Urothelium cell line (cell line): ENCODE measurements at regions not wholly inside any gene's neighbourhood (a gene's known extent, or its start where the extent isn't known, plus 50 kb on each side); places are given as distances from the start of the nearest gene placed in this dataset.

ENCODE experiments used
- DNase-seq: peaks from one replicate; pipeline ENCODE4 v3.0.0; 2011; ENCODE audit warnings: low spot score, mixed read lengths
- FAIRE-seq: peaks from 2 replicates; lab custom pipeline; 2011; peaks lifted over from hg19 to GRCh38; lab: Jason Lieb, UNC

GRCh38 chr2:18208956-18209355 lies 330.5 kb downstream of the KCNS3 start:
- no peak for FAIRE-seq
- no peak for DNase-seq

GRCh38 chr2:18200771-18201170 lies 322.3 kb downstream of the KCNS3 start:
- DNase-seq, result no peak
- FAIRE-seq, result no peak

GRCh38 chr2:18198677-18199076 lies 320.2 kb downstream of the KCNS3 start:
- DNase-seq, result no peak
- FAIRE-seq, result no peak

GRCh38 chr2:18194161-18194560 lies 315.7 kb downstream of the KCNS3 start:
- DNase-seq (no peak), FAIRE-seq (no peak)

GRCh38 chr2:18186816-18187613 lies 308.5 kb downstream of the KCNS3 start:
- DNase-seq, result no peak
- FAIRE-seq, result no peak

- no peak for DNase-seq
- FAIRE-seq, result no peak
Measured at GRCh38 chr2:18182861-18183260, 304.4 kb downstream of the KCNS3 start.

- FAIRE-seq (no peak), DNase-seq (no peak)
Measured at GRCh38 chr2:18180912-18181311, 302.4 kb downstream of the KCNS3 start.

- FAIRE-seq, result no peak
- DNase-seq, result no peak
Measured at GRCh38 chr2:18180031-18180610, 301.7 kb downstream of the KCNS3 start.

- FAIRE-seq (no peak), DNase-seq (peak; percentile 67)
Measured at GRCh38 chr2:18178736-18179349, 300.4 kb downstream of the KCNS3 start.

- no peak for FAIRE-seq
Measured at GRCh38 chr2:18176679-18177215, 298.3 kb downstream of the KCNS3 start.

GRCh38 chr2:18172607-18173006 lies 294.1 kb downstream of the KCNS3 start:
- DNase-seq (no peak), FAIRE-seq (no peak)

More at GRCh38 chr2:18176679-18177215, 298.3 kb downstream of the KCNS3 start:
- no peak for DNase-seq

GRCh38 chr2:18171191-18172139 lies 293.0 kb downstream of the KCNS3 start:
- DNase-seq (no peak), FAIRE-seq (peak; percentile 69)

GRCh38 chr2:18170642-18171041 lies 292.2 kb downstream of the KCNS3 start:
- FAIRE-seq (no peak), DNase-seq (no peak)

GRCh38 chr2:18169893-18170175 lies 291.4 kb downstream of the KCNS3 start:
- FAIRE-seq (no peak), DNase-seq (no peak)

GRCh38 chr2:18169121-18169892 lies 290.8 kb downstream of the KCNS3 start:
- no peak for FAIRE-seq
- no peak for DNase-seq

- FAIRE-seq (no peak), DNase-seq (no peak)
Measured at GRCh38 chr2:18167871-18168270, 289.4 kb downstream of the KCNS3 start.

GRCh38 chr2:18161681-18162080 lies 283.2 kb downstream of the KCNS3 start:
- no peak for DNase-seq
- FAIRE-seq, result no peak

- DNase-seq, result no peak
- no peak for FAIRE-seq
Measured at GRCh38 chr2:18159896-18160295, 281.4 kb downstream of the KCNS3 start.

GRCh38 chr2:18156421-18156820 lies 278.0 kb downstream of the KCNS3 start:
- DNase-seq (no peak), FAIRE-seq (no peak)

- DNase-seq (no peak), FAIRE-seq (no peak)
Measured at GRCh38 chr2:18156002-18156401, 277.5 kb downstream of the KCNS3 start.
